Ishikawa (cell line): ENCODE measurements at regions not wholly inside any gene's neighbourhood (a gene's known extent, or its start where the extent isn't known, plus 50 kb on each side); places are given as distances from the start of the nearest gene placed in this dataset.

Experiments
- CEBPB ChIP-seq: IDR thresholded peaks from 2 replicates; pipeline ENCODE4 v1.6.1; 2012
- CREB1 ChIP-seq: IDR thresholded peaks from 2 replicates; pipeline ENCODE4 v1.6.1; 2012; ENCODE audit warnings: low read depth
- EGR1 ChIP-seq: IDR thresholded peaks from 2 replicates; pipeline ENCODE4 v1.6.1; 2012
- EP300 ChIP-seq: IDR thresholded peaks from 2 replicates; pipeline ENCODE4 v1.6.1; 2012; ENCODE audit warnings: borderline replicate concordance
- FOXM1 ChIP-seq: IDR thresholded peaks from 2 replicates; pipeline ENCODE4 v1.6.1; 2012; ENCODE audit warnings: low read depth, borderline replicate concordance
- MAX ChIP-seq: IDR thresholded peaks from 2 replicates; pipeline ENCODE4 v1.6.1; 2012
- NFIC ChIP-seq: IDR thresholded peaks from 2 replicates; pipeline ENCODE4 v1.6.1; 2012
- RAD21 ChIP-seq: IDR thresholded peaks from 2 replicates; pipeline ENCODE4 v1.6.1; 2012; ENCODE audit warnings: low read depth
- REST ChIP-seq: IDR thresholded peaks from 2 replicates; pipeline ENCODE4 v1.6.1; 2012; ENCODE audit warnings: low read depth, mild to moderate bottlenecking
- TAF1 ChIP-seq: IDR thresholded peaks from 2 replicates; pipeline ENCODE4 v1.6.1; 2012; ENCODE audit warnings: low read depth, mild to moderate bottlenecking
- TCF12 ChIP-seq: IDR thresholded peaks from 2 replicates; pipeline ENCODE4 v1.6.1; 2012; ENCODE audit warnings: low read depth
- TEAD4 ChIP-seq: IDR thresholded peaks from 2 replicates; pipeline ENCODE4 v1.6.1; 2012
- USF1 ChIP-seq: IDR thresholded peaks from 2 replicates; pipeline ENCODE4 v1.6.1; 2012
- YY1 ChIP-seq: IDR thresholded peaks from 2 replicates; pipeline ENCODE4 v1.6.1; 2012; ENCODE audit warnings: low read depth
- ZBTB7A ChIP-seq: IDR thresholded peaks from 2 replicates; pipeline ENCODE4 v1.6.1; 2012; ENCODE audit warnings: low read depth

- TF ChIP-seq USF1 (no peak), NFIC (no peak), FOXM1 (no peak), EGR1 (no peak)
These were observed 82.5 kb upstream of the ATF3 start for GRCh38 chr1:212526111-212526491.

- TF ChIP-seq TCF12 (no peak), NFIC (no peak)
These were observed 80.1 kb upstream of the ATF3 start for GRCh38 chr1:212528501-212528900.

- no peak for TF ChIP-seq FOXM1
These were observed 79.3 kb upstream of the ATF3 start for GRCh38 chr1:212529211-212529741.

GRCh38 chr1:212531267-212531666 lies 77.3 kb upstream of the ATF3 start:
- TF ChIP-seq EGR1, result no peak
- TF ChIP-seq CEBPB, result no peak
- TF ChIP-seq YY1, result no peak
- no peak for TF ChIP-seq TCF12
- TF ChIP-seq TEAD4, result no peak
- no peak for TF ChIP-seq REST
- TF ChIP-seq ZBTB7A, result no peak
- no peak for TF ChIP-seq USF1
- TF ChIP-seq MAX, result no peak
- no peak for TF ChIP-seq EP300
- TF ChIP-seq FOXM1, result no peak
- TF ChIP-seq TAF1, result no peak
- no peak for TF ChIP-seq NFIC
- no peak for TF ChIP-seq RAD21
- no peak for TF ChIP-seq CREB1

- TF ChIP-seq CREB1 (no peak), CEBPB (no peak), EGR1 (no peak), USF1 (no peak), REST (no peak), RAD21 (no peak), TCF12 (no peak)
These were observed 76.8 kb upstream of the ATF3 start for GRCh38 chr1:212531796-212532195.

- TF ChIP-seq MAX (no peak), TEAD4 (no peak), ZBTB7A (no peak), USF1 (no peak), EP300 (no peak), CEBPB (no peak)
These were observed 76.0 kb upstream of the ATF3 start for GRCh38 chr1:212532469-212533147.
